ENCODE measurements at regions not wholly inside any gene's neighbourhood (a gene's known extent, or its start where the extent isn't known, plus 50 kb on each side); places are given as distances from the start of the nearest gene placed in this dataset.

DNA sequence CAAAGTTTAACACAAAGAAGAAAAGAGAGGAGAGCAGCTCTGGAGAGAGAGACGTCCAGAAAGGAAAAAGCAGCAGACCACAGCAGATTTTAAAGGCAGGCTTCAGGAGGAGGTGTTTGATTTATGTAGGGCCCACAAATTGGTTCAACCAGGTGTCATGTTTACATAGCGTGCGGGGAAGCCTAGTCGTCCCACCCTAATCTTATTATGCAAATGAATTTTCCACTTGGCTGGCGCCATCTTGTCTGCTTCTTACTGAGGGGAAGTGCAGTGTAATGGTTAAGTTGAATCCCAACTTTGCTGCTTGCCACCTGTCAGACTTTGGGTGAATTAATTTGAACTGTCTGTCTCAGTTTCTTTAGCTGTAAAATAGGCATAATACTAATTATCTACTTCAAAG, 282.4 kb upstream of the CYRIA start:
- Histone ChIP-seq H3K9ac (ENCODE audit: control insufficient read depth, insufficient read depth, low read length) (no peak overlapping the region), H3K4me2 (ENCODE audit: control insufficient read depth, insufficient read depth) (no peak overlapping the region), H2AFZ (ENCODE audit: control insufficient read depth, low read depth, low read length) (no peak overlapping the region), H3K79me2 (ENCODE audit: control insufficient read depth, insufficient read depth, low read length) (no peaks in the 10 kb centered on the region), H3K4me1 (ENCODE audit: control insufficient read depth, insufficient read depth, low read length) (no peaks in the 10 kb centered on the region), H3K27me3 (replicated peaks in 1 of 2; ENCODE audit: control insufficient read depth in 2 of 2, insufficient read depth in 2 of 2, low read length in 1 of 2) (no peaks in the 10 kb centered on the region), H3K4me3 (no peak overlapping the region), H3K27ac (ENCODE audit: control insufficient read depth, insufficient read depth) (no peak overlapping the region), H4K20me1 (ENCODE audit: control insufficient read depth, insufficient read depth) (no peaks in the 10 kb centered on the region), H3K36me3 (ENCODE audit: control insufficient read depth in 2 of 2, insufficient read depth in 2 of 2, low read length in 1 of 2) (no peaks in the 10 kb centered on the region), H3K9me3 (replicated peaks; ENCODE audit: control insufficient read depth, insufficient read depth, low read length) (no peaks in the 10 kb centered on the region)
- in situ Hi-C loops (cut with MboI): no loop called here
- FAIRE-seq (no peak), ATAC-seq (no peak; the same call in 2 of the 3 replicates), DNase-seq (ENCODE audit: low read depth, low spot score) (no peak)
- peak; percentile 13; the same call in 1 of the 2 replicates for TF ChIP-seq SPI1 (IDR thresholded peaks at IDR 0.05; ENCODE audit: borderline replicate concordance, insufficient read depth, low read depth, low read length)
- TF ChIP-seq RBBP5 (conservative IDR thresholded peaks at IDR 0.05): no peak
- TF ChIP-seq YY1 (IDR thresholded peaks at IDR 0.05; ENCODE audit: low read depth, low read length): 0 out of 2 replicates have a peak, but pooled peaks have one; percentile 10
- CTCF ChIA-PET: interaction anchor here (1.0 kb wide), 1 partner anchor 15 kb away, joined by 3 read pairs; no protein-coding TSS in a partner anchor
- SMC1A ChIA-PET (ENCODE audit: uncharacterized antibody, unreplicated experiment): no interaction called here
- WGBS (ENCODE audit: insufficient coverage, insufficient replicate concordance, low lambda C conversion rate, missing lambda C conversion rate): 0% methylated on average over 5 of the region's 5 CpGs
- POLR2A ChIA-PET: no interaction called here
- intact Hi-C loops (cut with micrococcal nuclease; ENCODE audit: unreplicated experiment): no loop called here
- BruUV-seq (replicated peaks): no TSS peak
- RAD21 ChIA-PET (ENCODE audit: unreplicated experiment): no interaction called here

- POLR2A ChIA-PET: no interaction called here
- H3K79me2 ChIP-seq (ENCODE audit: control insufficient read depth, insufficient read depth, low read length): no peaks in the 10 kb centered on the region
- CTCF ChIA-PET: interaction anchor here (1.7 kb wide), 1 partner anchor 10 kb away, joined by 4 read pairs; no protein-coding TSS in a partner anchor
- no peak overlapping the region for H3K4me3 ChIP-seq
- SMC1A ChIA-PET (ENCODE audit: uncharacterized antibody, unreplicated experiment): interaction anchor here (0.7 to 1.5 kb wide), 2 partner anchors 10 to 727 kb away, joined by 3 to 5 read pairs; no protein-coding TSS in a partner anchor
- 17% methylated on average over 4 of the region's 4 CpGs for WGBS (ENCODE audit: insufficient coverage, insufficient replicate concordance, low lambda C conversion rate, missing lambda C conversion rate)
- no peak overlapping the region for H3K4me2 ChIP-seq (ENCODE audit: control insufficient read depth, insufficient read depth)
- no peaks in the 10 kb centered on the region for H3K36me3 ChIP-seq (ENCODE audit: control insufficient read depth in 2 of 2, insufficient read depth in 2 of 2, low read length in 1 of 2)
- RAD21 ChIA-PET (ENCODE audit: unreplicated experiment): no interaction called here
- no peak for DNase-seq (ENCODE audit: low read depth, low spot score)
- no peak overlapping the region for H2AFZ ChIP-seq (ENCODE audit: control insufficient read depth, low read depth, low read length)
- no peaks in the 10 kb centered on the region for H3K4me1 ChIP-seq (ENCODE audit: control insufficient read depth, insufficient read depth, low read length)
- in situ Hi-C loops (cut with MboI) (no loop called here), intact Hi-C loops (cut with micrococcal nuclease; ENCODE audit: unreplicated experiment) (no loop called here)
- TF ChIP-seq, protein P1, sequence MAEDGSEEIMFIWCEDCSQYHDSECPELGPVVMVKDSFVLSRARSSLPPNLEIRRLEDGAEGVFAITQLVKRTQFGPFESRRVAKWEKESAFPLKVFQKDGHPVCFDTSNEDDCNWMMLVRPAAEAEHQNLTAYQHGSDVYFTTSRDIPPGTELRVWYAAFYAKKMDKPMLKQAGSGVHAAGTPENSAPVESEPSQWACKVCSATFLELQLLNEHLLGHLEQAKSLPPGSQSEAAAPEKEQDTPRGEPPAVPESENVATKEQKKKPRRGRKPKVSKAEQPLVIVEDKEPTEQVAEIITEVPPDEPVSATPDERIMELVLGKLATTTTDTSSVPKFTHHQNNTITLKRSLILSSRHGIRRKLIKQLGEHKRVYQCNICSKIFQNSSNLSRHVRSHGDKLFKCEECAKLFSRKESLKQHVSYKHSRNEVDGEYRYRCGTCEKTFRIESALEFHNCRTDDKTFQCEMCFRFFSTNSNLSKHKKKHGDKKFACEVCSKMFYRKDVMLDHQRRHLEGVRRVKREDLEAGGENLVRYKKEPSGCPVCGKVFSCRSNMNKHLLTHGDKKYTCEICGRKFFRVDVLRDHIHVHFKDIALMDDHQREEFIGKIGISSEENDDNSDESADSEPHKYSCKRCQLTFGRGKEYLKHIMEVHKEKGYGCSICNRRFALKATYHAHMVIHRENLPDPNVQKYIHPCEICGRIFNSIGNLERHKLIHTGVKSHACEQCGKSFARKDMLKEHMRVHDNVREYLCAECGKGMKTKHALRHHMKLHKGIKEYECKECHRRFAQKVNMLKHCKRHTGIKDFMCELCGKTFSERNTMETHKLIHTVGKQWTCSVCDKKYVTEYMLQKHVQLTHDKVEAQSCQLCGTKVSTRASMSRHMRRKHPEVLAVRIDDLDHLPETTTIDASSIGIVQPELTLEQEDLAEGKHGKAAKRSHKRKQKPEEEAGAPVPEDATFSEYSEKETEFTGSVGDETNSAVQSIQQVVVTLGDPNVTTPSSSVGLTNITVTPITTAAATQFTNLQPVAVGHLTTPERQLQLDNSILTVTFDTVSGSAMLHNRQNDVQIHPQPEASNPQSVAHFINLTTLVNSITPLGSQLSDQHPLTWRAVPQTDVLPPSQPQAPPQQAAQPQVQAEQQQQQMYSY (CRISPR knock-in tag; IDR thresholded peaks at IDR 0.05): no peak
- no peak for TF ChIP-seq TBL1XR1 (IDR thresholded peaks at IDR 0.05; ENCODE audit: low read depth, low read length)
- TF ChIP-seq ZNF384 (IDR thresholded peaks at IDR 0.05; ENCODE audit: borderline replicate concordance, low read depth, low read length): no peak
- TF ChIP-seq SREBF2 (IDR thresholded peaks at IDR 0.05; ENCODE audit: low read length): no peak
- TF ChIP-seq SP1 (IDR thresholded peaks at IDR 0.05; ENCODE audit: low read depth, low read length): no peak
- no peak for TF ChIP-seq FOXK2 (IDR thresholded peaks at IDR 0.05)
- no peak for TF ChIP-seq BCL11A (IDR thresholded peaks at IDR 0.05; ENCODE audit: low read depth, low read length)
- TF ChIP-seq ATF7 (IDR thresholded peaks at IDR 0.05; ENCODE audit: low read depth): no peak
- no peak for TF ChIP-seq PBX3 (IDR thresholded peaks at IDR 0.05; ENCODE audit: insufficient replicate concordance, low read depth, low read length)
- no peak for TF ChIP-seq SUZ12 (IDR thresholded peaks at IDR 0.05; ENCODE audit: unreplicated experiment)
- no peak for TF ChIP-seq NRF1 (conservative IDR thresholded peaks at IDR 0.05; ENCODE audit: low read depth, low read length)
- no peaks in the 10 kb centered on the region for H3K9me3 ChIP-seq (replicated peaks; ENCODE audit: control insufficient read depth, insufficient read depth, low read length)
- no peak for ATAC-seq
- no peak overlapping the region for H3K9ac ChIP-seq (ENCODE audit: control insufficient read depth, insufficient read depth, low read length)
- no peak for FAIRE-seq
- H3K27ac ChIP-seq (ENCODE audit: control insufficient read depth, insufficient read depth): no peak overlapping the region
- BruUV-seq (replicated peaks): no TSS peak
- no peaks in the 10 kb centered on the region for H3K27me3 ChIP-seq (replicated peaks in 1 of 2; ENCODE audit: control insufficient read depth in 2 of 2, insufficient read depth in 2 of 2, low read length in 1 of 2)
- no peaks in the 10 kb centered on the region for H4K20me1 ChIP-seq (ENCODE audit: control insufficient read depth, insufficient read depth)
Measured at GRCh38 chr2:16943279-16943958, 277.8 kb upstream of the CYRIA start.
